LNCaP clone FGC (cell line): ENCODE measurements at regions not wholly inside any gene's neighbourhood (a gene's known extent, or its start where the extent isn't known, plus 50 kb on each side); places are given as distances from the start of the nearest gene placed in this dataset.

Experiments used
- DNase-seq: peaks from one replicate; pipeline ENCODE4 v3.0.0-alpha.2; 2011; ENCODE audit warnings: low read depth
- H3K4me3 ChIP-seq: 2 replicates; pipeline ENCODE4 v1.5.1; 2011; ENCODE audit warnings: mild to moderate bottlenecking, low read depth, low read length, control low read depth
- CTCF ChIP-seq: IDR thresholded peaks from 2 replicates; pipeline ENCODE4 v1.5.1; 2012; ENCODE audit warnings: mild to moderate bottlenecking; ENCODE audit not compliant: control insufficient read depth, insufficient read depth; ENCODE audit errors: extremely low read depth

GRCh38 chr9:79384091-79384490, 187.7 kb upstream of the TLE4 start:
- DNase-seq = no peak
- no peak overlapping the region for H3K4me3 ChIP-seq
- TF ChIP-seq CTCF = no peak

- H3K4me3 ChIP-seq = no peak overlapping the region
- DNase-seq = no peak
- no peak for TF ChIP-seq CTCF
Measured at GRCh38 chr9:79384501-79384900, 187.3 kb upstream of the TLE4 start.

GRCh38 chr9:79387101-79387835, 184.5 kb upstream of the TLE4 start:
- no peak for DNase-seq
- no peak overlapping the region for H3K4me3 ChIP-seq
- TF ChIP-seq CTCF = no peak

- DNase-seq = no peak
- no peak for TF ChIP-seq CTCF
- no peak overlapping the region for H3K4me3 ChIP-seq
Measured at GRCh38 chr9:79390077-79390698, 181.6 kb upstream of the TLE4 start.

GRCh38 chr9:79390781-79391770, 180.7 kb upstream of the TLE4 start:
- H3K4me3 ChIP-seq = no peak overlapping the region
- DNase-seq = no peak
- TF ChIP-seq CTCF = no peak

- no peak overlapping the region for H3K4me3 ChIP-seq
- no peak for DNase-seq
- TF ChIP-seq CTCF = no peak
Measured at GRCh38 chr9:79395228-79395627, 176.5 kb upstream of the TLE4 start.
